ENCODE measurements at regions not wholly inside any gene's neighbourhood (a gene's known extent, or its start where the extent isn't known, plus 50 kb on each side); places are given as distances from the start of the nearest gene placed in this dataset.

- H3K14ac ChIP-seq (ENCODE audit: low read length in 2 of 2) = no peak overlapping the region
- H2BK15ac ChIP-seq (ENCODE audit: low read depth, poor library complexity, severe bottlenecking) = no peak overlapping the region
- H3K4me1 ChIP-seq (ENCODE audit: control insufficient read depth, insufficient read depth, low read depth, low read length) = no peaks in the 10 kb centered on the region
- no peak overlapping the region for H3K23ac ChIP-seq (ENCODE audit: low read length in 2 of 2)
- no peaks in the 10 kb centered on the region for H3K79me1 ChIP-seq (replicated peaks; ENCODE audit: low read length, poor library complexity, severe bottlenecking)
- H2AFZ ChIP-seq (ENCODE audit: low read depth, low read length) = no peak overlapping the region
- H4K8ac ChIP-seq (ENCODE audit: low read length) = no peak overlapping the region
- H3K9me3 ChIP-seq (ENCODE audit: control insufficient read depth, low read length) = peaks cover 11% of the 10 kb centered on the region
- H2BK120ac ChIP-seq (ENCODE audit: low read depth, low read length) = no peak overlapping the region
- H3K4ac ChIP-seq (ENCODE audit: low read depth in 1 of 2, low read length in 2 of 2) = no peak overlapping the region
- H2BK12ac ChIP-seq (ENCODE audit: low read length in 2 of 2) = no peak overlapping the region
- WGBS = 79% methylated on average over 5 of the region's 5 CpGs
- H3K9ac ChIP-seq (ENCODE audit: low read length) = no peak overlapping the region
- no peak overlapping the region for H3K4me3 ChIP-seq (ENCODE audit: insufficient read depth in 1 of 2, low read depth in 1 of 2, low read length in 2 of 2)
- no peak overlapping the region for H3K27ac ChIP-seq (ENCODE audit: low read length, poor library complexity, severe bottlenecking)
- DNase-seq = no peak
- H2AK5ac ChIP-seq (ENCODE audit: low read length, severe bottlenecking) = no peak overlapping the region
- peaks cover 26 to 80% of the 10 kb centered on the region in 2 experiments for H3K27me3 ChIP-seq (ENCODE audit: control insufficient read depth in 1 of 2, insufficient read depth in 1 of 2, low read length in 2 of 2)
- no peak overlapping the region for H4K91ac ChIP-seq (ENCODE audit: low read length)
- H3K36me3 ChIP-seq (ENCODE audit: control insufficient read depth in 1 of 2, insufficient read depth in 2 of 2, low read depth in 1 of 2, low read length in 2 of 2) = no peaks in the 10 kb centered on the region
- no peak overlapping the region for H3K18ac ChIP-seq (ENCODE audit: low read depth in 1 of 2, low read length in 2 of 2)
- no peak overlapping the region for H3K4me2 ChIP-seq (ENCODE audit: low read length, poor library complexity, severe bottlenecking)
- no peak overlapping the region for H2BK5ac ChIP-seq (ENCODE audit: low read depth, low read length, poor library complexity, severe bottlenecking)
Observed at GRCh38 chr15:69634860-69635259, 182.2 kb downstream of the RPLP1 start.

DNA sequence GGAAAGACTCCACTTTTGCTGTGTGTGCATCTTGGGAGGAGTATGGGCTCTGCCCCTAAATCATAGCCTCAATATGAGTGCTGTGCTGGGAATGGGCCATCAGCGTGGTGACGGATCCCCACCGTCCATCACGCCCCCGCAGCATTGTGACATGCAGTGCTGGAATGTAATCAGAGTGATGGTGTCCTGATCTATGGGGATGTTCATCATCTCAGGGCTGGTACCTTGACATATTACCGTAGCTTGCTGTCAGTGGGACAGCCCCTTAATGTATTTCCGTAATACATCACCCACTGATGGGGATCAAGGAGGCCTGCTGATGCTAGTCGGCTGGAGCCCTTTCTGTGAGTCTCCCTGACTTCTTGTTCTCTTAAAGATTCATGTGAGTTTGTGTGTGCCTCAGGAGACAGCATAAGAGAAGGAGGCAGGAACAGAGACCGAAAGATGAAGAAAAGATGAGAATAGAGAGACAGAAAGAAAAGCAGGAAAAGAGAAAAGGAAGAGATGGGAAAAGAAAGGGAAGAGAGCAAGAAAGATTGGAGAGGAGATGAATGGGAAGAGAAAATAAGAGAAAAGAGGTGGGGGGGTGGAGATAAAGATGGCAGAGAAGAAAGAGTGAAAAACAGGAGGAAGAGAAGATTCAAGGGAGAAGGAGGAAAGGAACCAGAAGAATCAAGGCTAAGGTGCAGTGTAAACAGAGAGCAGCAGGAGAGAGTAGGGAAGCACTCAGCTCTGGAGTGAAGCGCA is 183.7 kb downstream of the RPLP1 start:
- Histone ChIP-seq H2AFZ (ENCODE audit: low read depth, low read length) (no peak overlapping the region), H3K18ac (ENCODE audit: low read depth in 1 of 2, low read length in 2 of 2) (no peak overlapping the region), H3K36me3 (ENCODE audit: control insufficient read depth in 1 of 2, insufficient read depth in 2 of 2, low read depth in 1 of 2, low read length in 2 of 2) (no peaks in the 10 kb centered on the region), H2BK12ac (ENCODE audit: low read length in 2 of 2) (no peak overlapping the region), H3K9me3 (ENCODE audit: control insufficient read depth, low read length) (peaks cover 20% of the 10 kb centered on the region), H3K4me2 (ENCODE audit: low read length, poor library complexity, severe bottlenecking) (no peak overlapping the region), H3K4me3 (ENCODE audit: insufficient read depth in 1 of 2, low read depth in 1 of 2, low read length in 2 of 2) (no peak overlapping the region), H3K27ac (ENCODE audit: low read length, poor library complexity, severe bottlenecking) (no peak overlapping the region), H3K4ac (ENCODE audit: low read depth in 1 of 2, low read length in 2 of 2) (no peak overlapping the region), H2BK5ac (ENCODE audit: low read depth, low read length, poor library complexity, severe bottlenecking) (no peak overlapping the region), H3K23ac (ENCODE audit: low read length in 2 of 2) (no peak overlapping the region), H3K27me3 (ENCODE audit: control insufficient read depth in 1 of 2, insufficient read depth in 1 of 2, low read length in 2 of 2) (peaks cover 14 to 65% of the 10 kb centered on the region in 2 experiments), H2BK15ac (ENCODE audit: low read depth, poor library complexity, severe bottlenecking) (no peak overlapping the region), H3K14ac (ENCODE audit: low read length in 2 of 2) (peak overlapping the region in 1 of 2 experiments; percentile 21), H3K4me1 (ENCODE audit: control insufficient read depth, insufficient read depth, low read depth, low read length) (no peaks in the 10 kb centered on the region), H2BK120ac (ENCODE audit: low read depth, low read length) (no peak overlapping the region), H3K9ac (ENCODE audit: low read length) (no peak overlapping the region), H4K91ac (ENCODE audit: low read length) (no peak overlapping the region), H3K79me1 (replicated peaks; ENCODE audit: low read length, poor library complexity, severe bottlenecking) (no peaks in the 10 kb centered on the region), H4K8ac (ENCODE audit: low read length) (no peak overlapping the region), H2AK5ac (ENCODE audit: low read length, severe bottlenecking) (no peak overlapping the region)
- no peak for DNase-seq
- 94% methylated on average over 10 of the region's 10 CpGs for WGBS

DNA sequence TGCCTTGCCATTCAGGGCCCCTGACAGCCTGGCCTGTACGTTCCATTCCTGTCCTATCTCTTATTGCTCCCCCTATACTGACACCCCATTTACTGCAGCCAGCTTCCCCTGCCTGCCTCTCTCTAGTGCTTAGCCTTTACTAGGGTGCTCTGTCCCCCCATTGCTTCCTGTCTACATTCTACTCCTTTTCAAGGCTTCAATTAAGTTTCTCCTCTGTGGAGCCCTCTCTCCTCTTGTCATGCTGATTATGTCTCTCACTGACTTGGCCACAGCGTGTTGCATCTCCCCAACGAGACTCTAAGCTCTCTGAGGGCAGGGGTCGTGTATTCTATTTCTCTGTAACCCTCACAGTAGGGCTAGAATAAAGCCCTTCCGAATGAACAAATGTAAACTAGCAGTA is 185.2 kb downstream of the RPLP1 start:
- no peak overlapping the region for H2BK12ac ChIP-seq (ENCODE audit: low read length in 2 of 2)
- H3K79me1 ChIP-seq (replicated peaks; ENCODE audit: low read length, poor library complexity, severe bottlenecking) = no peaks in the 10 kb centered on the region
- H4K8ac ChIP-seq (ENCODE audit: low read length) = no peak overlapping the region
- H2AFZ ChIP-seq (ENCODE audit: low read depth, low read length) = no peak overlapping the region
- H4K91ac ChIP-seq (ENCODE audit: low read length) = no peak overlapping the region
- no peak for DNase-seq
- no peak overlapping the region for H2BK5ac ChIP-seq (ENCODE audit: low read depth, low read length, poor library complexity, severe bottlenecking)
- no peak overlapping the region for H3K14ac ChIP-seq (ENCODE audit: low read length in 2 of 2)
- H3K9me3 ChIP-seq (ENCODE audit: control insufficient read depth, low read length) = peaks cover 20% of the 10 kb centered on the region
- peaks cover 14 to 50% of the 10 kb centered on the region in 2 experiments for H3K27me3 ChIP-seq (ENCODE audit: control insufficient read depth in 1 of 2, insufficient read depth in 1 of 2, low read length in 2 of 2)
- no peak overlapping the region for H3K23ac ChIP-seq (ENCODE audit: low read length in 2 of 2)
- H3K4ac ChIP-seq (ENCODE audit: low read depth in 1 of 2, low read length in 2 of 2) = no peak overlapping the region
- no peaks in the 10 kb centered on the region for H3K4me1 ChIP-seq (ENCODE audit: control insufficient read depth, insufficient read depth, low read depth, low read length)
- no peak overlapping the region for H2AK5ac ChIP-seq (ENCODE audit: low read length, severe bottlenecking)
- no peak overlapping the region for H3K4me2 ChIP-seq (ENCODE audit: low read length, poor library complexity, severe bottlenecking)
- no peak overlapping the region for H2BK120ac ChIP-seq (ENCODE audit: low read depth, low read length)
- no peaks in the 10 kb centered on the region for H3K36me3 ChIP-seq (ENCODE audit: control insufficient read depth in 1 of 2, insufficient read depth in 2 of 2, low read depth in 1 of 2, low read length in 2 of 2)
- no peak overlapping the region for H3K18ac ChIP-seq (ENCODE audit: low read depth in 1 of 2, low read length in 2 of 2)
- H3K9ac ChIP-seq (ENCODE audit: low read length) = no peak overlapping the region
- H3K4me3 ChIP-seq (ENCODE audit: insufficient read depth in 1 of 2, low read depth in 1 of 2, low read length in 2 of 2) = no peak overlapping the region
- no peak overlapping the region for H3K27ac ChIP-seq (ENCODE audit: low read length, poor library complexity, severe bottlenecking)
- 79% methylated on average over 5 of the region's 5 CpGs for whole genome bisulfite sequencing
- no peak overlapping the region for H2BK15ac ChIP-seq (ENCODE audit: low read depth, poor library complexity, severe bottlenecking)

- Histone ChIP-seq H3K4ac (ENCODE audit: low read depth in 1 of 2, low read length in 2 of 2) (no peak overlapping the region), H3K23ac (ENCODE audit: low read length in 2 of 2) (no peak overlapping the region), H3K9me3 (ENCODE audit: control insufficient read depth, low read length) (peaks cover 11% of the 10 kb centered on the region), H3K27me3 (ENCODE audit: control insufficient read depth in 1 of 2, insufficient read depth in 1 of 2, low read length in 2 of 2) (peaks cover 20 to 33% of the 10 kb centered on the region in 2 experiments), H3K4me3 (ENCODE audit: insufficient read depth in 1 of 2, low read depth in 1 of 2, low read length in 2 of 2) (no peak overlapping the region), H2BK5ac (ENCODE audit: low read depth, low read length, poor library complexity, severe bottlenecking) (no peak overlapping the region), H4K91ac (ENCODE audit: low read length) (no peak overlapping the region), H2BK12ac (ENCODE audit: low read length in 2 of 2) (no peak overlapping the region), H2AK5ac (ENCODE audit: low read length, severe bottlenecking) (no peak overlapping the region), H3K9ac (ENCODE audit: low read length) (no peak overlapping the region), H4K8ac (ENCODE audit: low read length) (no peak overlapping the region), H2BK15ac (ENCODE audit: low read depth, poor library complexity, severe bottlenecking) (no peak overlapping the region), H2BK120ac (ENCODE audit: low read depth, low read length) (no peak overlapping the region), H3K4me2 (ENCODE audit: low read length, poor library complexity, severe bottlenecking) (no peak overlapping the region), H2AFZ (ENCODE audit: low read depth, low read length) (no peak overlapping the region), H3K14ac (ENCODE audit: low read length in 2 of 2) (no peak overlapping the region), H3K4me1 (ENCODE audit: control insufficient read depth, insufficient read depth, low read depth, low read length) (no peaks in the 10 kb centered on the region), H3K79me1 (replicated peaks; ENCODE audit: low read length, poor library complexity, severe bottlenecking) (no peaks in the 10 kb centered on the region), H3K18ac (ENCODE audit: low read depth in 1 of 2, low read length in 2 of 2) (no peak overlapping the region), H3K36me3 (ENCODE audit: control insufficient read depth in 1 of 2, insufficient read depth in 2 of 2, low read depth in 1 of 2, low read length in 2 of 2) (no peaks in the 10 kb centered on the region), H3K27ac (ENCODE audit: low read length, poor library complexity, severe bottlenecking) (no peak overlapping the region)
- WGBS = 86% methylated on average over 2 of the region's 5 CpGs
- DNase-seq = no peak
Observed at GRCh38 chr15:69643476-69643875, 190.9 kb downstream of the RPLP1 start.
